HG03060 (cell line): ENCODE measurements at regions not wholly inside any gene's neighbourhood (a gene's known extent, or its start where the extent isn't known, plus 50 kb on each side); places are given as distances from the start of the nearest gene placed in this dataset.
"Not testable (repeated sequence)": the region's sequence is repeated elsewhere in the genome, so short reads cannot be mapped to it uniquely, and the experiment has no call there.

ENCODE experiments used
- ATAC-seq: cut with Tn5 transposase; IDR thresholded peaks from one replicate; pipeline ENCODE4 v1.9.1; 2021; ENCODE audit warnings: low read depth, moderate number of reproducible peaks; ENCODE audit not compliant: unreplicated experiment

- no peak for ATAC-seq
Observed at GRCh38 chr12:87441511-87441910, 587.7 kb downstream of the C12orf50 start.

GRCh38 chr12:87439990-87440827 is 589.0 kb downstream of the C12orf50 start:
- no peak for ATAC-seq

- no peak for ATAC-seq
Observed at GRCh38 chr12:87430444-87430843, 598.8 kb downstream of the C12orf50 start.

- ATAC-seq, result no peak
Observed at GRCh38 chr12:87428701-87429277, 600.4 kb downstream of the C12orf50 start.

- ATAC-seq, result no peak
Observed at GRCh38 chr12:87427770-87428169, 601.4 kb downstream of the C12orf50 start.

- no peak for ATAC-seq
Observed at GRCh38 chr12:87425942-87426554, 603.2 kb downstream of the C12orf50 start.

- not testable (repeated sequence) for ATAC-seq
Observed at GRCh38 chr12:87421233-87421632, 608.0 kb downstream of the C12orf50 start.

GRCh38 chr12:87413784-87414183 is 615.4 kb downstream of the C12orf50 start:
- no peak for ATAC-seq

- no peak for ATAC-seq
Observed at GRCh38 chr12:87406926-87407325, 622.3 kb downstream of the C12orf50 start.

GRCh38 chr12:87405918-87406317 is 623.3 kb downstream of the C12orf50 start:
- no peak for ATAC-seq

- ATAC-seq, result not testable (repeated sequence)
Observed at GRCh38 chr12:87394168-87394567, 635.0 kb downstream of the C12orf50 start.

- no peak for ATAC-seq
Observed at GRCh38 chr12:87388376-87388775, 640.8 kb downstream of the C12orf50 start.

GRCh38 chr12:87385322-87385721 is 643.9 kb downstream of the C12orf50 start:
- no peak for ATAC-seq

GRCh38 chr12:87384226-87384625 is 645.0 kb downstream of the C12orf50 start:
- ATAC-seq, result no peak

- ATAC-seq, result no peak
Observed at GRCh38 chr12:87383680-87384079, 645.5 kb downstream of the C12orf50 start.

GRCh38 chr12:87382959-87383566 is 646.1 kb downstream of the C12orf50 start:
- no peak for ATAC-seq

- ATAC-seq, result no peak
Observed at GRCh38 chr12:87382436-87382835, 646.8 kb downstream of the C12orf50 start.

- ATAC-seq, result no peak
Observed at GRCh38 chr12:87381742-87382141, 647.5 kb downstream of the C12orf50 start.

- no peak for ATAC-seq
Observed at GRCh38 chr12:87378526-87378925, 650.7 kb downstream of the C12orf50 start.

GRCh38 chr12:87376722-87377121 is 652.5 kb downstream of the C12orf50 start:
- ATAC-seq, result no peak

- ATAC-seq, result no peak
Observed at GRCh38 chr12:87369161-87369560, 660.0 kb downstream of the C12orf50 start.
